Transverse colon (tissue), 4 donors: ENCODE measurements at regions not wholly inside any gene's neighbourhood (a gene's known extent, or its start where the extent isn't known, plus 50 kb on each side); places are given as distances from the start of the nearest gene placed in this dataset.

Source experiments
- CTCF ChIP-seq, 5 experiments: fragments of 200-600 bp in 3 of 5; fragments of 450-650 bp in 2 of 5; sonication (generic) in 3 of 5; IDR thresholded peaks; 1 replicate in 2 of 5; 2 replicates in 3 of 5; pipeline ENCODE4 v1.5.1; 2016 to 2017; ENCODE audit warnings: antibody characterized with exemption in 5 of 5, inconsistent platforms in 3 of 5, mild to moderate bottlenecking in 2 of 5, moderate library complexity in 1 of 5
- POLR2A ChIP-seq: fragments of 450-650 bp; IDR thresholded peaks from one replicate; pipeline ENCODE4 v1.6.1; 2016; ENCODE audit warnings: antibody characterized with exemption, mild to moderate bottlenecking, moderate library complexity
- POLR2AphosphoS5 ChIP-seq, 3 donors: sonication (generic); formaldehyde crosslinking; IDR thresholded peaks; one replicate each; pipeline ENCODE4 v1.6.1; 2016; ENCODE audit warnings: antibody characterized with exemption in 3 of 3

GRCh38 chr7:53350241-53350640 lies 314.8 kb downstream of the POM121L12 start:
- TF ChIP-seq CTCF (IDR thresholded peaks at IDR 0.05) (peak in 4 of 5 experiments; percentile 13 to 32 (median 18)), POLR2AphosphoS5 (IDR thresholded peaks at IDR 0.05) (no peak), POLR2A (no peak)
